Mesendoderm (in vitro differentiated cells): ENCODE measurements at regions not wholly inside any gene's neighbourhood (a gene's known extent, or its start where the extent isn't known, plus 50 kb on each side); places are given as distances from the start of the nearest gene placed in this dataset.

Experiments
- DNase-seq: peaks from one replicate; pipeline ENCODE4 v3.0.0; 2013
- H2AK5ac ChIP-seq: 2 replicates; pipeline ENCODE4 v1.6.1; 2013; ENCODE audit warnings: low read length, inconsistent platforms
- H2BK120ac ChIP-seq: 2 replicates; pipeline ENCODE4 v1.6.1; 2013; ENCODE audit warnings: low read depth, mild to moderate bottlenecking, low read length, moderate library complexity, mixed read lengths
- H2BK15ac ChIP-seq: replicated peaks from 2 replicates; pipeline ENCODE4 v1.6.1; 2013; ENCODE audit warnings: low read depth, mild to moderate bottlenecking, moderate library complexity
- H2BK5ac ChIP-seq: 2 replicates; pipeline ENCODE4 v1.6.1; 2013; ENCODE audit warnings: low read length, inconsistent platforms
- H3K18ac ChIP-seq: 2 replicates; pipeline ENCODE4 v1.6.1; 2013; ENCODE audit warnings: mild to moderate bottlenecking, low read length, mixed read lengths
- H3K23ac ChIP-seq: one replicate; pipeline ENCODE4 v1.6.1; 2013; ENCODE audit warnings: low read length
- H3K27ac ChIP-seq: 2 replicates; pipeline ENCODE4 v1.5.1; 2013; ENCODE audit warnings: low read depth, mild to moderate bottlenecking, inconsistent platforms, low read length, moderate library complexity
- H3K27me3 ChIP-seq: 2 replicates; pipeline ENCODE4 v1.6.1; 2013; ENCODE audit warnings: low read length, control low read depth, mild to moderate bottlenecking, inconsistent platforms; ENCODE audit not compliant: insufficient read depth, poor library complexity
- H3K36me3 ChIP-seq: 2 replicates; pipeline ENCODE4 v1.6.1; 2013; ENCODE audit warnings: low read length, inconsistent platforms; ENCODE audit not compliant: control insufficient read depth, insufficient read depth
- H3K4ac ChIP-seq: one replicate; pipeline ENCODE4 v1.6.1; 2013; ENCODE audit warnings: low read depth, mild to moderate bottlenecking, low read length, moderate library complexity
- H3K4me1 ChIP-seq: 2 replicates; pipeline ENCODE4 v1.6.1; 2013; ENCODE audit warnings: low read depth, low read length, inconsistent platforms; ENCODE audit not compliant: control insufficient read depth
- H3K4me2 ChIP-seq: 2 replicates; pipeline ENCODE4 v1.6.1; 2013; ENCODE audit warnings: low read length
- H3K4me3 ChIP-seq: 2 replicates; pipeline ENCODE4 v1.5.1; 2013; ENCODE audit warnings: mild to moderate bottlenecking, low read length
- H3K56ac ChIP-seq: one replicate; pipeline ENCODE4 v1.6.1; 2013; ENCODE audit warnings: low read length
- H3K79me1 ChIP-seq: 2 replicates; pipeline ENCODE4 v1.6.1; 2013; ENCODE audit warnings: low read length, inconsistent platforms
- H3K79me2 ChIP-seq: 2 replicates; pipeline ENCODE4 v1.6.1; 2013; ENCODE audit warnings: mild to moderate bottlenecking, low read length; ENCODE audit not compliant: control insufficient read depth, insufficient read depth
- H3K9ac ChIP-seq: 2 replicates; pipeline ENCODE4 v1.6.1; 2013; ENCODE audit warnings: low read length, inconsistent platforms
- H4K5ac ChIP-seq: one replicate; pipeline ENCODE4 v1.6.1; 2013; ENCODE audit warnings: low read length
- H4K8ac ChIP-seq: one replicate; pipeline ENCODE4 v1.6.1; 2013; ENCODE audit warnings: low read depth, mild to moderate bottlenecking, control low read depth, low read length, moderate library complexity
- WGBS: extraction: QIAGEN DNeasy Blood & Tissue Kit; methylation state at CpG from one replicate; pipeline ENCODE4 v1.1.7; 2013; ENCODE audit warnings: low lambda C conversion rate, missing lambda C conversion rate; ENCODE audit not compliant: insufficient coverage; ENCODE audit errors: extremely low coverage; 5-methylcytosine and 5-hydroxymethylcytosine counted together

DNA sequence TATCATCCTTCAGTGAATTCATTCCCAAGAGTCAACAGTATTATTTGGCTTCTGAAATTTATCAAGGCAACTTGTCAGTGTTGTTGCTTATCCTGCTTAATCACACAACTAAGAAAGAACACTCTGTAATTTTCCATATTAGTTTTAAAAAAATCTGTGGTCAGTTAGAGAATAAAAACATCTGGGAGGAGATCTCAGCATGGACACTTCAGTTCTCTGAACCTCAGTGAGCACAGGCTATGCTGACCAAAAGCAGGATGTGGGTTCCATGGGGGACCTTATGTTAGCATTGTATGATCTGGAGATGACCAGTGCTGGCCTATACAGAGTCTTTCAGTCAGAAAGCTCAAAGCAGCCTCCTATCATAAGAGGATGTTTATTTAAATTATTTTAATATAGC, 79.1 kb upstream of the KLHL14 start:
- H3K27ac ChIP-seq = no peak overlapping the region
- no peak overlapping the region for H3K18ac ChIP-seq
- no peak overlapping the region for H3K4me2 ChIP-seq
- H2BK5ac ChIP-seq = no peak overlapping the region
- no peak overlapping the region for H4K8ac ChIP-seq
- H3K79me1 ChIP-seq = no peaks in the 10 kb centered on the region
- no peak overlapping the region for H2AK5ac ChIP-seq
- H3K23ac ChIP-seq = no peak overlapping the region
- no peak overlapping the region for H4K5ac ChIP-seq
- H3K4ac ChIP-seq = no peak overlapping the region
- H3K56ac ChIP-seq = no peak overlapping the region
- H3K36me3 ChIP-seq = no peaks in the 10 kb centered on the region
- H2BK15ac ChIP-seq = no peak overlapping the region
- no peak for DNase-seq
- no peaks in the 10 kb centered on the region for H3K79me2 ChIP-seq
- H3K4me3 ChIP-seq = no peak overlapping the region
- no peaks in the 10 kb centered on the region for H3K27me3 ChIP-seq
- H3K9ac ChIP-seq = no peak overlapping the region
- H2BK120ac ChIP-seq = no peak overlapping the region
- H3K4me1 ChIP-seq = no peaks in the 10 kb centered on the region

DNA sequence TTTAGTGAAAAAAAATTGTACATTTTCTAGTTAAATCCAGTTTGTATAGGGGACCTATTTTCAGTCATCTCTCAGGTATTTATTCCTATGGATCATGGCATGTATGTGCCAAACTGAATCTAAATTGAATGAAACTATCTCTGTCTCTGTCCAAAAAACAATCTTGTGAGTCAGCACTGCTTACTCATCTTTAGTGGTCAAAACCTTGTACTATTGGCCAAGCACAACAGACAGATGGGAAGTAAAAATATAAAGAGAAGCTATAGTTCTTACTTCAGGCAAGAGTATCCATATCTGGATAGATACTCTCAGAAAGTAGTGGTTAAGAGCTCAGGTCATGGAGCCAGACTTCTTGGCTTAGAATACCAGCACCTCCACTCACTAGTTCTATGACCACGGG, 76.0 kb upstream of the KLHL14 start:
- no peaks in the 10 kb centered on the region for H3K36me3 ChIP-seq
- no CpG with 5 or more reads among the region's 1 CpG for WGBS
- H2AK5ac ChIP-seq = no peak overlapping the region
- H3K18ac ChIP-seq = no peak overlapping the region
- no peak overlapping the region for H3K4me2 ChIP-seq
- no peaks in the 10 kb centered on the region for H3K79me2 ChIP-seq
- H3K27ac ChIP-seq = no peak overlapping the region
- no peak overlapping the region for H3K4ac ChIP-seq
- no peaks in the 10 kb centered on the region for H3K79me1 ChIP-seq
- H3K27me3 ChIP-seq = no peaks in the 10 kb centered on the region
- no peak overlapping the region for H3K9ac ChIP-seq
- no peak overlapping the region for H4K8ac ChIP-seq
- no peak overlapping the region for H2BK120ac ChIP-seq
- H3K23ac ChIP-seq = no peak overlapping the region
- H3K56ac ChIP-seq = no peak overlapping the region
- no peak overlapping the region for H2BK15ac ChIP-seq
- no peak for DNase-seq
- no peak overlapping the region for H2BK5ac ChIP-seq
- no peak overlapping the region for H3K4me3 ChIP-seq
- H4K5ac ChIP-seq = no peak overlapping the region
- no peaks in the 10 kb centered on the region for H3K4me1 ChIP-seq

DNA sequence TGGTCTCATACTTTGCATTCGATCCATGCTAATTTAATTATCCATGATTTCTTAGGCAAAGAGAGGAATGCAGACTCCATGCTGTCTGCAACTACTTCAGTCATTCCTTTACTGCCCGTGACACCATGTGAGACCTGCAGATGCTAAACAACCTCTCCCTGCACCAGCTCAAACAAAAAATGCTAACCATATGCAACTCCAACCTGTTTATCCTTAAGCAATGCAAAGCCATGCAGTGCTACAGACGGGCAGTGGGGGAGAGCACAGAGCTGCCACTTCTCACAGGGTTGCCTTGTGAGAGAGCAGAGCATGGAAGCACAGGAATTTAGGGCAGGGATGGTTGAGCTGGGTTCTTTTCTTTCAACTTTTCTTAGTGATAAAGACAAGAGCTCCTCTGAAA, 74.9 kb upstream of the KLHL14 start:
- H3K9ac ChIP-seq = no peak overlapping the region
- peaks cover 2% of the 10 kb centered on the region for H3K27me3 ChIP-seq
- H3K4ac ChIP-seq = no peak overlapping the region
- no peak overlapping the region for H3K18ac ChIP-seq
- H2AK5ac ChIP-seq = no peak overlapping the region
- no peaks in the 10 kb centered on the region for H3K4me1 ChIP-seq
- H4K5ac ChIP-seq = no peak overlapping the region
- H3K79me2 ChIP-seq = no peaks in the 10 kb centered on the region
- no CpG with 5 or more reads among the region's 3 CpGs for WGBS
- no peak overlapping the region for H2BK5ac ChIP-seq
- H3K56ac ChIP-seq = no peak overlapping the region
- H3K4me2 ChIP-seq = no peak overlapping the region
- H4K8ac ChIP-seq = no peak overlapping the region
- no peak overlapping the region for H3K23ac ChIP-seq
- H3K27ac ChIP-seq = no peak overlapping the region
- H3K79me1 ChIP-seq = no peaks in the 10 kb centered on the region
- H3K36me3 ChIP-seq = no peaks in the 10 kb centered on the region
- H2BK120ac ChIP-seq = no peak overlapping the region
- H3K4me3 ChIP-seq = no peak overlapping the region
- H2BK15ac ChIP-seq = no peak overlapping the region
- DNase-seq = peak; percentile 85

DNA sequence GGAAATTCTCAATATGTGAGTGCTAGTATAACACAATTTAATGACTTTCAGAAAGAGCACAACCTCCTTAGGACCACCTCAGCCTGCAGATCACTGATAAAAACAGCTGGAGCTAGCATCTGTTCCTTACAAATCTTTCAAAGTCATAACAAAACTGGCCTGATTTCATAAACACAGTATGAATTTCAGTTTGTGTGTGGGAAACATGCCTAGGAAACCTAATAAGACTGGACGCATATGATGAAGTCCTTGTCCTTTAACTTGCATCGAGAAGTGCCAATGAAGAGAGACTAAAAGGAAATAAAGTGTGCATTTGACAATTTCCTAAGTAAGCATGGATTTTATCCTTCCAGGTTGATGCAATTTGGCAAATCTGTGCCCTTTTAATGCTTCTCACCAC, 74.1 kb upstream of the KLHL14 start:
- Histone ChIP-seq H4K5ac (no peak overlapping the region), H3K79me2 (no peaks in the 10 kb centered on the region), H3K4me3 (no peak overlapping the region), H3K9ac (no peak overlapping the region), H2BK15ac (no peak overlapping the region), H3K4ac (no peak overlapping the region), H3K4me2 (no peak overlapping the region), H3K27me3 (peaks cover 4% of the 10 kb centered on the region), H2AK5ac (no peak overlapping the region), H4K8ac (no peak overlapping the region), H2BK120ac (no peak overlapping the region), H3K18ac (no peak overlapping the region), H3K79me1 (no peaks in the 10 kb centered on the region), H3K4me1 (no peaks in the 10 kb centered on the region), H3K56ac (no peak overlapping the region), H3K36me3 (no peaks in the 10 kb centered on the region), H3K23ac (no peak overlapping the region), H3K27ac (no peak overlapping the region), H2BK5ac (no peak overlapping the region)
- no CpG with 5 or more reads among the region's 2 CpGs for WGBS
- DNase-seq = no peak

DNA sequence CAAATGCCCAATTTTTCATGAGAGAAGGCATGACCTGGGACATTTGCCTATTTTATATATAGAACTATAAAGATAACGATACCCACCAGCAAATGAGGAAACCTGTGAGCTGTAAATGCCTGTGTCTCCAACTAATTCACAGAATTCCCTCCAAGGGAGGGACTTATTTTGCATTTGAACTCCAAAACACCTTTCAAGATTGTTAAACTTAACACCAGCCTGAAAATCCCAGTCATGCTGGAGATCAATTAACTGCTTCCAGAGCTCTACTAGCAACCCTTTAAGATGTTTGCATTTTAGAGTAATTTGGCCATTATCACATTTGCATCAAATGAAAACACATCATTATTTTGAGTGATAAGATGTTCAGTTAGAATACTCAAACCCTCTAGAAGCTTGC, 68.1 kb upstream of the KLHL14 start:
- Histone ChIP-seq H3K27me3 (peaks cover 4% of the 10 kb centered on the region), H3K4me1 (no peaks in the 10 kb centered on the region)
- WGBS = no CpG with 5 or more reads among the region's 1 CpG

DNA sequence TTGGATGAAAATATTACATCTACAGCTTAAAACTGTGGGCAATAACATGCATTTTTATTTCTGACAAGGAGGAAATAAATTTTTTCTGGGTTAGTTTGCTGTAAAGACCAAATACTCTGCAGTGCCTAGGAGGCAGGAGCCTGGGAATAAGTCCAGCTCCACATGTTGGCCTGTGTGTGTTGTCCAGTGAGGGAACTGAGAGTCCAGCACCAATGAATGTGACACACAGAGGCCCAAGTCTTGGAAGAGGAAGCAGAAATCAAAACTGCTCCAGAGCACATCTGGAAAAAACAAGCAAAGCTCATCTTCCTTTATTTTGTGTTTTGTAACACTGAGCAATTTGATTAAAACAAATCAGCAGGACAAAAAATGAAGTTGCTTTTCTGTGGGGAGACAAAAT, 63.1 kb upstream of the KLHL14 start:
- Histone ChIP-seq H2AK5ac (no peak overlapping the region), H3K4me2 (no peak overlapping the region), H3K9ac (no peak overlapping the region), H3K79me1 (no peaks in the 10 kb centered on the region), H3K56ac (no peak overlapping the region), H3K4ac (no peak overlapping the region), H3K27ac (no peak overlapping the region), H3K4me3 (no peak overlapping the region), H3K79me2 (no peaks in the 10 kb centered on the region), H2BK120ac (no peak overlapping the region), H3K27me3 (no peaks in the 10 kb centered on the region), H3K23ac (no peak overlapping the region), H2BK5ac (no peak overlapping the region), H4K8ac (no peak overlapping the region), H3K4me1 (no peaks in the 10 kb centered on the region), H2BK15ac (no peak overlapping the region), H3K18ac (no peak overlapping the region), H3K36me3 (no peaks in the 10 kb centered on the region), H4K5ac (no peak overlapping the region)
- no peak for DNase-seq

More for the DNA sequence above, 68.1 kb upstream of the KLHL14 start:
- Histone ChIP-seq H2BK120ac (no peak overlapping the region), H4K8ac (no peak overlapping the region), H3K27ac (no peak overlapping the region), H3K79me2 (no peaks in the 10 kb centered on the region), H2AK5ac (no peak overlapping the region), H3K18ac (no peak overlapping the region), H3K9ac (no peak overlapping the region), H3K79me1 (no peaks in the 10 kb centered on the region), H3K4ac (no peak overlapping the region), H3K4me3 (no peak overlapping the region), H3K36me3 (no peaks in the 10 kb centered on the region), H4K5ac (no peak overlapping the region), H3K56ac (no peak overlapping the region), H3K4me2 (no peak overlapping the region), H3K23ac (no peak overlapping the region), H2BK5ac (no peak overlapping the region), H2BK15ac (no peak overlapping the region)
- DNase-seq = peak; percentile 70
